Hepatocyte (in vitro differentiated cells): ENCODE measurements at regions not wholly inside any gene's neighbourhood (a gene's known extent, or its start where the extent isn't known, plus 50 kb on each side); places are given as distances from the start of the nearest gene placed in this dataset.

Experiments
- DNase-seq: peaks from one replicate; pipeline ENCODE4 v3.0.0-alpha.2; 2016; ENCODE audit warnings: low spot score
- H2AFZ ChIP-seq: fragments of 200-600 bp; sonication (generic); 2 replicates; pipeline ENCODE4 v1.6.0; 2016; ENCODE audit warnings: antibody characterized with exemption, mild to moderate bottlenecking
- H3K27ac ChIP-seq: fragments of 200-600 bp; sonication (generic); 2 replicates; pipeline ENCODE4 v1.5.1; 2016; ENCODE audit warnings: mild to moderate bottlenecking
- H3K27me3 ChIP-seq: fragments of 200-600 bp; sonication (generic); 2 replicates; pipeline ENCODE4 v1.6.1; 2016
- H3K36me3 ChIP-seq: fragments of 200-600 bp; sonication (generic); replicated peaks from 2 replicates; pipeline ENCODE4 v1.5.1; 2016; ENCODE audit warnings: low read depth; ENCODE audit not compliant: insufficient read depth
- H3K4me1 ChIP-seq: fragments of 200-600 bp; sonication (generic); 2 replicates; pipeline ENCODE4 v1.5.1; 2016; ENCODE audit warnings: mild to moderate bottlenecking, moderate library complexity; ENCODE audit not compliant: insufficient read depth
- H3K4me2 ChIP-seq: fragments of 200-600 bp; sonication (generic); 2 replicates; pipeline ENCODE4 v1.6.0; 2016
- H3K4me3 ChIP-seq: fragments of 200-600 bp; sonication (generic); 2 replicates; pipeline ENCODE4 v1.5.1; 2016; ENCODE audit warnings: mild to moderate bottlenecking
- H3K79me2 ChIP-seq: fragments of 200-600 bp; sonication (generic); 2 replicates; pipeline ENCODE4 v1.6.0; 2017; ENCODE audit warnings: mild to moderate bottlenecking
- H3K9me2 ChIP-seq: fragments of 200-600 bp; sonication (generic); replicated peaks from 2 replicates; pipeline ENCODE4 v1.6.0; 2017; ENCODE audit warnings: mild to moderate bottlenecking; ENCODE audit not compliant: insufficient read depth
- H3K9me3 ChIP-seq: fragments of 200-600 bp; sonication (generic); 2 replicates; pipeline ENCODE4 v1.5.1; 2016; ENCODE audit warnings: low read depth, mild to moderate bottlenecking
- H4K20me1 ChIP-seq: fragments of 200-600 bp; sonication (generic); 2 replicates; pipeline ENCODE4 v1.6.0; 2016; ENCODE audit warnings: mild to moderate bottlenecking; ENCODE audit not compliant: insufficient read depth, poor library complexity, severe bottlenecking
- CTCF ChIP-seq: fragments of 200-600 bp; sonication (generic); IDR thresholded peaks from 2 replicates; pipeline ENCODE4 v1.5.1; 2016; ENCODE audit warnings: antibody characterized with exemption, mild to moderate bottlenecking; ENCODE audit not compliant: poor library complexity
- EZH2 ChIP-seq: fragments of 200-600 bp; sonication (generic); IDR thresholded peaks from 2 replicates; pipeline ENCODE4 v1.6.1; 2016; ENCODE audit warnings: antibody characterized with exemption, mild to moderate bottlenecking, borderline replicate concordance
- EZH2phosphoT487 ChIP-seq: fragments of 200-600 bp; sonication (generic); IDR thresholded peaks from one replicate; pipeline ENCODE4 v1.6.1; 2018; ENCODE audit warnings: antibody characterized with exemption, mild to moderate bottlenecking, low read depth, moderate library complexity; ENCODE audit not compliant: unreplicated experiment, severe bottlenecking
- WGBS: methylation state at CpG from one replicate; pipeline ENCODE4 v1.1.6; 2016; ENCODE audit warnings: low lambda C conversion rate; ENCODE audit errors: missing lambda C conversion rate; 5-methylcytosine and 5-hydroxymethylcytosine counted together

GRCh38 chr3:13707456-13707855 lies 158.5 kb downstream of the FBLN2 start:
- 93% methylated on average over 5 of the region's 5 CpGs for WGBS
- Histone ChIP-seq H4K20me1 (no peaks in the 10 kb centered on the region), H3K9me2 (no peaks in the 10 kb centered on the region), H3K27me3 (no peaks in the 10 kb centered on the region), H3K4me1 (no peaks in the 10 kb centered on the region), H3K9me3 (no peaks in the 10 kb centered on the region), H3K36me3 (no peaks in the 10 kb centered on the region), H3K4me2 (no peak overlapping the region), H2AFZ (no peak overlapping the region), H3K79me2 (no peaks in the 10 kb centered on the region), H3K27ac (no peak overlapping the region), H3K4me3 (no peak overlapping the region)
- no peak for DNase-seq
- TF ChIP-seq CTCF (no peak), EZH2phosphoT487 (no peak), EZH2 (no peak)

GRCh38 chr3:13706886-13707285 lies 158.0 kb downstream of the FBLN2 start:
- 93% methylated on average over 4 of the region's 4 CpGs for WGBS
- no peak for DNase-seq

GRCh38 chr3:13706451-13706850 lies 157.5 kb downstream of the FBLN2 start:
- no peak for TF ChIP-seq EZH2phosphoT487
- no peaks in the 10 kb centered on the region for H4K20me1 ChIP-seq
- no peak for DNase-seq

More at GRCh38 chr3:13706886-13707285, 158.0 kb downstream of the FBLN2 start:
- no peaks in the 10 kb centered on the region for H3K79me2 ChIP-seq
- no peaks in the 10 kb centered on the region for H3K4me1 ChIP-seq
- no peaks in the 10 kb centered on the region for H3K9me3 ChIP-seq
- no peak for TF ChIP-seq EZH2phosphoT487
- no peak overlapping the region for H3K4me3 ChIP-seq
- no peak overlapping the region for H2AFZ ChIP-seq
- H3K27ac ChIP-seq: no peak overlapping the region
- no peaks in the 10 kb centered on the region for H4K20me1 ChIP-seq
- no peak overlapping the region for H3K4me2 ChIP-seq
- H3K27me3 ChIP-seq: no peaks in the 10 kb centered on the region
- no peaks in the 10 kb centered on the region for H3K9me2 ChIP-seq
- no peaks in the 10 kb centered on the region for H3K36me3 ChIP-seq

GRCh38 chr3:13705702-13706280 lies 156.9 kb downstream of the FBLN2 start:
- no peak overlapping the region for H3K27ac ChIP-seq
- no peaks in the 10 kb centered on the region for H3K4me1 ChIP-seq
- WGBS: 79% methylated on average over 4 of the region's 4 CpGs
- no peak overlapping the region for H2AFZ ChIP-seq
- no peaks in the 10 kb centered on the region for H3K79me2 ChIP-seq
- no peaks in the 10 kb centered on the region for H3K27me3 ChIP-seq
- H3K36me3 ChIP-seq: no peaks in the 10 kb centered on the region
- DNase-seq: no peak
- H3K9me2 ChIP-seq: no peaks in the 10 kb centered on the region
- no peaks in the 10 kb centered on the region for H4K20me1 ChIP-seq
- no peaks in the 10 kb centered on the region for H3K9me3 ChIP-seq
- H3K4me2 ChIP-seq: no peak overlapping the region
- no peak for TF ChIP-seq EZH2phosphoT487
- TF ChIP-seq CTCF: no peak
- no peak for TF ChIP-seq EZH2
- no peak overlapping the region for H3K4me3 ChIP-seq

More at GRCh38 chr3:13706451-13706850, 157.5 kb downstream of the FBLN2 start:
- Histone ChIP-seq H3K79me2 (no peaks in the 10 kb centered on the region), H3K27ac (no peak overlapping the region), H3K4me1 (no peaks in the 10 kb centered on the region), H2AFZ (no peak overlapping the region), H3K27me3 (no peaks in the 10 kb centered on the region), H3K4me3 (no peak overlapping the region), H3K36me3 (no peaks in the 10 kb centered on the region), H3K9me3 (no peaks in the 10 kb centered on the region), H3K9me2 (no peaks in the 10 kb centered on the region), H3K4me2 (no peak overlapping the region)
- WGBS: 63% methylated on average over 2 of the region's 2 CpGs
